NCI-H1105 (cell line): ENCODE measurements at regions not wholly inside any gene's neighbourhood (a gene's known extent, or its start where the extent isn't known, plus 50 kb on each side); places are given as distances from the start of the nearest gene placed in this dataset.
"Not testable (repeated sequence)": the region's sequence is repeated elsewhere in the genome, so short reads cannot be mapped to it uniquely, and the experiment has no call there.

ENCODE experiments used
- DNase-seq: peaks from one replicate; lab custom pipeline; 2025; lab: John Stamatoyannopoulos, UW

DNA sequence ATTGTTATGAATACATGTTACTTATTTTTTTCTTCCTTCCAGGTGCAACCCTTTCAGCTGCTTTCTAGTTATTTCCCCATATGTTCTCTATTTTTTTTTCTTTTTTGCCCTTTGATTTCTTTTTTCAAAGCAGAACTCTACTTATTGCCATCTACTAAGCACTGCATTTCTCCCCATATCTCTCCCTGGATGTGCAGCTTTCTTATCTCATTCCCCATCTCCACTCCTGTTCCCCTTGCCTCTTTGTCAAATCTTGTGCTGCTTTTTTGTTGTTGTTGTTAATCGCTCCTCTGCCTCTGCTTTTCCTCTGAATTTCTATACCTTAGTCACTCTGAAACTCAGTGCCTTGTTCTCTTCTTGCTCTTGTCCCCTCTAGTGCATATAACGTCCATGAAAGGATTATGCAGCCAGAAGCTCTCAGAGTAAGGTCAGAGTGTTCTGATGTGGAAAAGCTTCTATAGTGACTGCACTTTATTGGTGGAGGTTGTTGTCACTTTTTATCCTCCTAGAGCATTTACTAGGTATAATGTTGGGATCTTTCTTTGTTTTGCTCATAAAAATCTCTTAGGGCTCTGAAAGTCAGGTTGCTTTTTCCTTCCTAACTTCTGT, 51.1 kb upstream of the JADE1 start:
- no peak for DNase-seq

DNA sequence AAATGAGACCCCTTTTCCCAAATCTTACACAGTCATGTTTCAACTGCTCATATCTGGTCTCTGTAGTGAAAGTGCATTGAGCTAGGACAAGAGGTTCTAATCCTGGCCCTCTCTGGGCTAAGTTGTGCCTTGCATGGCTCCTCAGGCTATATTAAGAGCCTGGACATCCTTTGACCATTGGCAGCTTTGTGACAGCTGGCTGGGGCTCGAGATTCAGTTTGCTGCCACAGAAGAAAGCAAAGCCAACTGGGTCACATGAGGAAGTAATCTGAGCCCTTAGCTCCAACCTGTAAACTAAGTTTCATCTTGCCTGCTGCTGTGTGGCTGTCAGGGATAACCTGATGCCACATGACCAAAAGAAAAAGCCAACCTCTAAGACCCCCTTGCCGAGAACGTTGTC, 51.8 kb upstream of the JADE1 start:
- DNase-seq, result no peak

DNA sequence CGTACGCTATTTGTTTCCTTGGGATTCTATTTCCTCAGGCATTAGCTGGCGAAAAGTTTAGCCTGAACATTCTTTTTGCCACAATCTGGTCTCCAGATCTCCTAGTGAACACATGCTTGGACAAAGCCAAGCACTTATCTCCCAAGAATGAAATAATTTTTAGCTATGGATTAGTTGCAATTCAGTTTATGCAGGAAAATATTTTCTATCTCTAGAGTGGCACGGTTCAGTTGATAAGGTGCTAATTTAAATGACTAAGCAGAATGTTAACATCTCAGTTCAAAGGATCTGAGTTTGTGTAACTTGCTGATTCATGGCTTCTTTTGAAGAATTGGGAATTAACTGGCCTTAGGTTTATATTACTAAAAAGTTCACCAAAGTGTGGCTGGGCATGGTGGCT, 58.1 kb upstream of the JADE1 start:
- DNase-seq, result no peak

DNA sequence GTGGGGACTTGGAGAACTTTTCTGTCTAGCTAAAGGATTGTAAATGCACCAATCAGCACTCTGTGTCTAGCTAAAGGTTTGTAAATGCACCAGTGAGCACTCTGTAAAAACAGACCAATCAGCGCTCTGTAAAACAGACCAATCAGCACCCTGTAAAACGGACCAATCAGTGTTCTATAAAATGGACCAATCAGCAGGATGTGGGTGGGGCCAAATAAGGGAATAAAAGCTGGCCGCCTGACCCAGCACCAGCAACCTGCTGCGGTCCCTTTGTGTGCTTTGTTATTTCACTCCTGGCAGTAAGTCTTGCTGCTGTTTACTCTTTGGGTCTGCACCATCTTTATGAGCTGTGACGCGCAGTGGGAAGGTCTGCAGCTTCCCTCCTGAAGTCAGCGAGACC, 67.8 kb upstream of the JADE1 start:
- not testable (repeated sequence) for DNase-seq

DNA sequence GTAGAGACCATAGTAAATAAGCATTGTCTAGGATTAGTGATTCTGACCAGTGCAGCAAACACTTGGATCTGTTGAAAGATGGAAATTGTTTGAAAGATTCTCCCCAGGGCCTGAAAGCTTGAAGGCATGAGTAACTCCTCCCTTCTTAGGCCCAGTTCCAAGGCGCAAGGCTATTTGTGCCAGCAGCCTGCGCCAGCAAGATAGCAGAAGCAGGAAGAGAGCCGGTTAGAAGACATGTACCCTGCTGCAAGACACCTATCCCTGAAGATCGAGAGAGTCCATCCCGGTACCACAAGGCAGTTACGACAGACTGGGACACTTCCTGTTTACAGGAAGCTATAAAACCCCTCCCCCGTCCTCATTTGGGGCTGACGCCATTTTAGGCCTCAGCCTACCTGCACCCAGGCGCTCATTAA, 72.4 kb upstream of the JADE1 start:
- DNase-seq, result no peak

DNA sequence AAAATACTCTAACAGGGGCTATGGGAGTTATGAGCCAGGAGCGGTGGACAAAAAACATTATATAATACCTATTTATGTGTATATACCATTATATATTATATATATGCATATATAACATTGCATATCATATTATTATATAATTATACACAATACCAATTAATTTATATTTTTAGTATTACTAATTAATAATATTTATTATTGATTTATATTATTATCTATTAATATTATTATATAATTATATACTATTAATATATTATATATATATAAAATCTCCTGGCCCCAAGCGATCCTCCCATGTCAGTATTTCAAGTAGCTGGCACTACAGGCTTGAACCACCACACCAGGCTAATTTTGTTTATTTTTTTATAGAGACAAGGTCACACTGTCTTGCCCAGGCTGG, 73.8 kb upstream of the JADE1 start:
- no peak for DNase-seq

DNA sequence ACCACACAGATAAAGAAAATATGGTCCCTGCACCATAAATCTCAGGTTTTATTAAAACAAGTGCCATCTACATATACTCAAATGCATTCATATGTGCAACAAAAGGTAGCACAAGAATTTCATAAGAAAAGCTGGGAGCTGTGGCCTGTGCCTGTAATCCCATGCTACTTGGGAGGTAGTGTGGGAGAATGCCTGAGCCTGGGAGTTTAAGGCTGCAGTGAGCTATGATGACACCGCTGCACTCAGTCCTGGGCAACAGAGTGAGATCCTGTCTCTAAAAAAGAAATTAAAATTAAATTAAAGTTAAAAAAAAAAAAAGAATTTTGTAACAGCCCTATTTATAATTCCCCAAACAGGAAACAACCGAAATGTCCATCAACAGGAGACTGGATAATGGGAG, 81.3 kb upstream of the JADE1 start:
- no peak for DNase-seq

DNA sequence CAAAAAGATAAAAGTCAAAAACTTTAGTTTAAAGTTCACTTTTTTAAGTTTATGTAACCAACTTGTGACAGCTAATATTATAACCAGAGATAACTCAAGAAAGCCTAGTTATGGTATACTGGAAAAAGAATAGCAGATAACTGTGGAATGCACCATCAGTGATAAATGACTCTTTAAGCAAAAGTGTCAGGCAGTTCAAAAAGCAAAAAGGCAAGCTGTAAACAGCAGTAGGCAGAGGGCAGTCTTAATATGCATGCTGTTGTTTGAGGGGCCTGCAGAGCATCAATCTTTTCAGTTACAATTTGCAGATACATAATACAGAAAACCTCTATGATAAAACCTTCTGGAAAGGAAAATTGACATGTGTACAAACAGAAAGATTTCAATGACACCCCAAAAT, 81.8 kb upstream of the JADE1 start:
- no peak for DNase-seq

DNA sequence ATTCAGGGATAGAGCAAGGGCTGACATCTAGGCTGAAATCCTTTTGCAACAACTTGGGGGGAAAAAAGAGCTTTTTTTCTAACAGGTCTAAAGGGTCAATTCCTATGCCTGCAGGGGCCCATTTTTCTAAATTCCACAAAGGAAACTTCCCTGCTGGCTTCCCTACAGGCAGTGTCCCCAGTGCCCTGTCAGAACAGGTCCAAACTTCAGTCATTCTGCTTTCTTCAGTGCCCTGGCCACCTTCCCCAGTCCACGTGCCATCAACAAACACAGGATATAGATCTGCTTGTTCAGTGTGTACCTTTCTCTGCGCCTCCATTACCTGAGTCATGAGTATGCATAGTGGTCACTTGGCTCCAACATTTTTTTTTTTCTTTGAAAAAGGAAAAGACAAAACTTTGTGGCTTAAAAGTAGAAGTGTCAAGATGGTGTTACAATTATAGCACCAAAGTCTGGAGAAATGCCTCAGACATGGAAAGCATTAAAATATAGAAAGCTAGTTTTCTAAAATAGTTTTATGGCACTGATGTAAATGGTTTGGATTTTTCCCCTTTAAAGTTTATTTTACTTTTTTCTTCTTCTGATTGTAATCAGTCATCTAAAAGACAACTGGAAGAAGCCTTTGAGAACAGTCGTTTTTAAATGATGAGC, 84.0 kb upstream of the JADE1 start:
- no peak for DNase-seq

DNA sequence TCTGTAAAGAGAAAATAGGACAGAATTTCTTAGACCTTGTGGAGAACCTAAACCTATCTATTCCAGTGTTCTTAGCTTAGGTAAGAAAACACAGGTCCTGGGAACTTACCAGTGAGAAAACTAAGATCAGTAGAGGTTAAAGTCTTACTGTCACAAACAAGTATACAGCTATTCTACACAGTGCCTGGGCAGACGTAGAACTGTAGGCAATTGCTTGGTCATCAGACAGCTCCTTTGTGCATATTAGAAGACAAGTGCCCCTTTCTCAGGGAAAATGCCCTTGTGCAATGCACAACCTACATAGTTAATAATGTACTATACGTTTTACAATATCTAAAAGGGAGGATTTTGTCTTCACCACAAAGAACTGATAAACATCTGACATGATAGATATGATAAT, 86.6 kb upstream of the JADE1 start:
- DNase-seq, result no peak

DNA sequence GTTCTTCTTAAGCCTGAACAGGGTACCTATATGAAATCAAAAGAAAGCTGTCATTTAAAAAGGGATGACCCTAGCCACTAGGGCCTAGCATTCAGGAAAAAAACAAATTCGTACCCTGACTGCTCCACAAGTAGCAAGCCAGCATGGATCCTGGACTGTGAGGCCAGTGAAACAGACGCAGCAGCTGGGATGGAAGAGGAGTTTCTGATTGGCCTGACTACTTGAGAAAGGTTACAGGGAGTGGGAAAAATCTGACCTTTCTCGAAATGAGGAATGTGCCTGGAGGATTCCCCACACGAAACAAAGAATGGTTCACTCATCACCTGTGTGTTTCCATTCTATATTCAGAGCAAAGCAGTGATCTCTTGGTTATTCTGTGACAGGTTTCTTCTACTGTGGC, 87.6 kb upstream of the JADE1 start:
- no peak for DNase-seq

DNA sequence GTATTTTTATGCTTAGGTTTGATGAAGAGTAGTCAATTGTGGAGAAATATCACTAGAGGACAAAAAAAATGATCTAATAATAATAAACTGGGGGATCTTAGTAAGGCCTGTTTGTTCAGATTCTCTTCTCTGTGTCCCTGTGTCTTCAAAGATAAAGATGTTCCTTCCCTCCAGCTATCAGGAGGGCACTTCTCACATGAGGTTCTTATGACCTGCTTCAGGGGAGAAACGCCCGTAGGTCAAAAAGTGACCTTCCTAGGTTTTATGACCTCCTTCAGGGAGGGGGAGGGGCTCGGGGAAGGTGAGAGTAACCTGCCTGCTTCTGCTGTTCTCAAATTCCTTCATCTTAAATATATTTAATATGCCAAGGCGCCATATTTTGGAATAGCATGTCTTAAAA, 89.2 kb upstream of the JADE1 start:
- DNase-seq, result no peak

DNA sequence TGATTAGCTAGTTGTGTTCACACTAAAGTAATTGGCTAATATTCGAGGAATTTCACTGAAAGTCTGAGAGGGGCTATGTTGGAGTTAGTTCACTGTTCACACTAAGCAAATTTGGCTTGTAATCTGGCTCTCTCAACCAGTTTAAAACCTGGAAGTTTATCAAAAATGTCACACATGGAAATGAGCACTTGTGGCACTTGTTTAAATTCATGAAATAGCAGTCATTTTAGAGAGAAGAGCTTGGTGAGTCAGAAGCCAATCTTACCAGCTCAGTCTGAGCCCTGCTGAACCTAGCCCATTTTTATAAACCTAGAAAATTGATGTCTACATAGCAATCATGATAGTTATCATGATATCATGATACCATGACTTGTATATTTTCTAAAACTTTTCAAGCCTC, 90.7 kb upstream of the JADE1 start:
- DNase-seq, result no peak

DNA sequence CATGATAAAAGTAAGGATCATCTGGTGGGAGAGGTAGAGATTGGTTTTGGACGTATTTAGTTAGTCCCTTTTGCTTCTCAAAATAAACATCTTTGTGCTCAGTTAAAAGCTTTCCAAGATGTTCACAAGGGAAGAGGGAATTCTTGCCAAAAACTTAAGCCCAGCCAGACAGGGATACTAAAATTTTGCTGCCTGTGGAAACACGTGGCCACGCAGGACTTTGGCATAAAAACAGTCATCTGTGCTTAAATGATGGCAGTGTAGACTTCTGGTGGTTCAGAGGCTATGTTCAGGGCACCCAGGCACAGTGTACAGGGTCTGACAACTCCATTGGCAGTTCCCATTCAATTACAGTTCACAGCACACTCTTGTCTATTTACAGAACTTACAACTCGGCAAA, 93.2 kb upstream of the JADE1 start:
- no peak for DNase-seq

DNA sequence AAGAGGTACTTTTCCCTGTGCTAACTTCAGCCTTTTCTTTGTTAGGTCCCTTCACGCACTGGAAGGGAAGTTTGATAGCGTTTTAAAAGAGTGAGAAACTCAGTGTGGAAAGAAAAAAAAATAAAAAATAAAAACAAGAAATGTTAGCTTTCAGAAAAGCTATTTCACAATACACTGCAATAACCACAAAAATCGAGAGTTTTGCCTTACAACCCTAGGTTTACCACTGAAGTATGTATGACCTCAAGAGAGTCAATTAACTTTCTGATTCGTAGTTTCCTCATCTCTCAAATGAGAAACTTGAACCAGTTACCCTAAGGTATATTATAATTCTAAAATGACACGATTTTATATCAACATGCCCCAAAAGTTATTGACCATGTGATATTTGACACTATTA, 93.9 kb upstream of the JADE1 start:
- no peak for DNase-seq

DNA sequence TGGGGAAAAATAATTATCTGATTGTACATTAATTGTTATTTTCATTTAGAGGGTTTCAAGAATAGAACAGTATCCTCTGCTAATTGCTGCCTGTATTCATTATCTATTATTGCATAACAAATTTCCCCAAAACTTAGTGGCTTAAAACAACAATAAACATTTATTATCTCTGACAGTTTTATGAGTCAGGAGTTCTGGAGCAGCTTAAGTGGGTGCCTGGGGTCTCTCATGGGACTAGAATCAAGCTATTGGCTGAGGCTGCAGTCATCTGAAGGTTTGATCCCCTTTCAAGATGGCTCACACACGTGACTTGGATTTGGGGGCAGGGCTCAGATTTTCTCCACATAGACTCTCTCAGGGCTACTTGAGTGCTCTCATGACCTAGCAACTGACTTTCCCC, 98.1 kb upstream of the JADE1 start:
- no peak for DNase-seq

DNA sequence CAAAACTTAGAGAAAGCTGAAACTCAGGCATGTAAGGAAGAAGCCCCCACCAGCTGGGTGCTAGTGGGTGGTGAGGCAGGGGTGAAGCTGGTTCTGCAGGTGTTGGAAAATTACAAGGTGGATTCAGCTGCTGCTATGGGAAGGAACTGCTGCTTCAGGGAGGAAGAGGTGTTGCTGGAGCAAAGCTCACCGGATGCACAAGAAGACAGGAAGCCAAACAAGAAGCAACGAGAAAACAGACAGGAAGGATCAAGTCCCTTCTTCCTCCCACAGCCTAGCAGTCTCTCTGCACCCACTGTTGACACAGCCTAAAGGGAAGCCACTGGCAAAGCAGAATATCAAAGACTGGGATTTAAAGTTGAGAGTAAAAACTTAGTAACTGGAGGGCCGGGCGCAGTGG, 100.2 kb upstream of the JADE1 start:
- DNase-seq, result no peak

DNA sequence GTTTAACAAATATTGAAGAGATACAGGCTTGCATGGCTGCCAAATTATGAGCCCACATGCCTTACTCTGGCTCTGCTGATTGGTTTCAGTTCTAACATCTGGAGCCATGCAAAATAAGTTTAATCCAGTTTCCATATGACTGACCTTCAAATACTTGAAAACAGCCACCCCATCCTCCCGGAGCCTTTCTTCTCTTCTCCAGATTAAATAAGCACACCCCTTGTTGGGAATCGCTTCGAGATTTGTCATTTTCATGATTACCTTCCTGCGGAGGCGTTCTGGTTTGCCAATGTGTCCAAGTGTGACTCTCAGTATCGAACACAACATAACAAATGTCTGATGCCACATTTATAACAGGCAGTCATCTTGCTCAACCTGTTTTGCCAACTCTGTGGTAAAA, 101.6 kb upstream of the JADE1 start:
- DNase-seq, result no peak

DNA sequence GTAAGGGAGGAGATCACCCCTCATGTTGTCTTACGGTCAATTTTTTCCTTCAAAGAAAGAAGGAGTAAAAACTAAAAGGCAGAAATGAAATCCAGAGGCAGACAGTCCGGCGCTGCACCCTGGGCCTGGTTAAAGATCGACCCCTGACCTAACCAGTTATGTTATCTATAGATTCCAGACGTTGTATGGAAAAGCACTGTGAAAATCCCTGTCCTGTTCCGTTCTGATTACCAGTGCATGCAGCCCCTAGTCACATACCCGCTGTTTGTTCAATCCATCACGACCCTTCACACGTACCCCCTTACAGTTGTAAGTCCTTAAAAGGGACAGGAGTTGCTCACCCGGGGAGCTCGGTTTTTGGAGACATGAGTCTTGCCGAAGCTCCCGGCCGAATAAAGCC, 105.6 kb upstream of the JADE1 start:
- DNase-seq, result no peak

DNA sequence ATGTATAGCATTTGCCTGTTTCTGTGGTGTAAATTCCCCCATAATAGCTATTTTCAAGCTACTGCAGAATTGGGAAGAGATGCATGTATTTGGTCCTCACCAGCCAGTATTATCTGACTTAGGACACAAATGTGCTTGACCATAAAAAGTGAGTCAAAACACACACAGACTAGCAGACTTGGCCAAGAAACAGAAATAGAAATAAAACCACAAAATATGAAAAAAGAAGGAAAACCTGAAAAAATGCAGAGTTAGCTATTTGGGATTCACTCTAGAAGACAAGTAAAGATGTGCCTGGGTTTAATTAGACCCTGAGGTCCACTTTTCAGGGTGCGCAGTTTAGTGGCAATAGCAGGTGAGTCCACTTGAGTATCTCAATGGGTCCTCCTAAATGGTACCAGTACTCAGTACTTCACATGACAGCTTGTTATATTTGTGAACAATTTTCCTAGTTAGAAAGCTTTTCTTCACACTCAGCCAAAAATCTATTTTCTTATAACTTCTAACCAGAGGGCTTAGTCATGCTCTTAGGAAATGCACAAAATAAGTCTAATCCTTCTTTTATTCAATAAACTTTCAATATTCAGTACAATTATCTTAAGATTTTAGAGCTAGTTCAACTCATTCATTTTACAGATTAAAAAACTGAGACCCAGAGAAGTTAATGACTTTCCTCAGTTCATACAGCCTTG, 108.7 kb upstream of the JADE1 start:
- no peak for DNase-seq

DNA sequence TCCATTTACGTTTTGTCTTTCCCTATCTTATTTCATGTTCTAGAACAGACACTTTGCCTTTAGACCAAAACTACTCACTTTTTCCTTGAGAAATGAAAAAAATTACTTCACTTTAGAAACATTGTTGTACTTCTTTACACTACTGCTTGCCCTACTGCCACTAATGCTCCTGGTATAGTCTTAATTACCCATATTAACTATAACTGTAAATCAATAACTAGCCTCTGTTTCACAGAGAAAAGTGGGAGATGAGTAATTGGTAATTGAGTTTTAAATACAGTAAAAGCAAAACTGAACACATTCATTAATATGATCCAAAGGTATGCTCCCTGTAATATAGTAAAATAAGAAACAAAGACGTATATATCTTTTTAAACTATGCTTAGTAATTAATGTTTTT, 111.1 kb upstream of the JADE1 start:
- DNase-seq, result no peak

DNA sequence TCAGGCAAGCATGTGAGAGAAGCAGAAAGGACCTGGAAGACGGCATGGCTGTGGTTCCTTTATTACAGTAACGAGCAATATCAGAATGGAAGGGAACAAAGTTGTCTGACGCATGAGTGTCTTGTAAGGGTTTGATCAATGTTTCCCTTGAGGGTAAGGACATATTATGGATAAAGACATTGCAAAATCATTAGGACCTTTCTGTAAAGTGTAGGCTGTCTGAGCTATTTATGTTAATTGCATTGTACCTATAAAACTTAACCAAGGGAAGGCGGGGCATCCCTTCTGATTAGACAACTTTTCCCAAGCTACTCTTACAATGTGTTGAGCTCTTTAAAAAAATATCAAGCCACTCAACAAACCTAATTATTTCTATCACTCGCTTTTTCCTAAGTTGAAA, 112.2 kb upstream of the JADE1 start:
- DNase-seq, result no peak

DNA sequence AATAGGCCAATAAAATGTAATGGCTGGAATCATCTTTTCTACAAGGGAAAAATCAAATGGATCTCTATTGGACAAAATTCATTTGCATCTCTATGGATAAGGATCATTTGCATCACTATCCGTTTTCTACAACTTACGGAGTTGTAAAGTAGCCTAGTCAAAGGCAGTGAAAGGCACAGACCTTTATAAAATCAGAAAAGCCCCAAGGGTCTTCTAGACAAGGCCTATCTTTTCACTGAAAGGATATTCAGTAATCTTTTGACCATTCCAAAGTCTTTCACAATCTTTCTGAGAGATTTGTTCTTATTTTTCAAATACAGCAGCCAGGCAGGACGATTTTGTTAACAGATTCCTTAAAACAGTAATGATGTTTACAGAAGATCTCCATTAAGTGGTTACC, 119.5 kb upstream of the JADE1 start:
- DNase-seq, result no peak
